ENCODE measurements at regions not wholly inside any gene's neighbourhood (a gene's known extent, or its start where the extent isn't known, plus 50 kb on each side); places are given as distances from the start of the nearest gene placed in this dataset.
A peak's percentile ranks its signal among the peaks of the same experiment; 100 is the strongest.

DNA sequence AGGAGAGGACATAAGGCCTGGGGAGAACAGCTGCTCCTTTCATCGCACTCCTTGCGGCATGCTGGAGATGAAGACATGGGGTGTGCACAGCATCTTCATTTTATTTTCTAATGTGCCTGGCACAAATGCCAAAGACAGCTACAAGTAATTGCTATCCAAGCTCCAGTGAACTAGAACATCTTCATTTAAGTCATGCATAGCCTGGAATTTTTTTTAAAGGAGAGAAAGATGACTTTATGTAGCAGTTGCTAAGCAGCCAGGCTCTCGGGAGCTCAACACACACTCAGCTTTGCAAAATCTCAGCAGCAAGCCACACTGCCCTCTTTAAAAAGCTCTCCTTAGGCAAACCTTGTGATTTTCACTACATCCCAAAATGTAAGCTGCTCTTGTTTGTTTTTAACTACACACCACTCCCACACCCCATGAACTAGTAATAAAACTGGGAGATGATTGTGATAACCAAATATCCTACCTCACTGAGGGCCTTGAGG lies 164.5 kb upstream of the POU2AF2 start:
- DNase-seq (ENCODE audit: extremely low spot score, unreplicated experiment): no peak
- no peaks in the 10 kb centered on the region for H3K9me3 Mint-ChIP-seq (ENCODE audit: unreplicated experiment)
- H3K4me3 Mint-ChIP-seq (ENCODE audit: unreplicated experiment): no peak overlapping the region
- TF ChIP-seq, protein P1, sequence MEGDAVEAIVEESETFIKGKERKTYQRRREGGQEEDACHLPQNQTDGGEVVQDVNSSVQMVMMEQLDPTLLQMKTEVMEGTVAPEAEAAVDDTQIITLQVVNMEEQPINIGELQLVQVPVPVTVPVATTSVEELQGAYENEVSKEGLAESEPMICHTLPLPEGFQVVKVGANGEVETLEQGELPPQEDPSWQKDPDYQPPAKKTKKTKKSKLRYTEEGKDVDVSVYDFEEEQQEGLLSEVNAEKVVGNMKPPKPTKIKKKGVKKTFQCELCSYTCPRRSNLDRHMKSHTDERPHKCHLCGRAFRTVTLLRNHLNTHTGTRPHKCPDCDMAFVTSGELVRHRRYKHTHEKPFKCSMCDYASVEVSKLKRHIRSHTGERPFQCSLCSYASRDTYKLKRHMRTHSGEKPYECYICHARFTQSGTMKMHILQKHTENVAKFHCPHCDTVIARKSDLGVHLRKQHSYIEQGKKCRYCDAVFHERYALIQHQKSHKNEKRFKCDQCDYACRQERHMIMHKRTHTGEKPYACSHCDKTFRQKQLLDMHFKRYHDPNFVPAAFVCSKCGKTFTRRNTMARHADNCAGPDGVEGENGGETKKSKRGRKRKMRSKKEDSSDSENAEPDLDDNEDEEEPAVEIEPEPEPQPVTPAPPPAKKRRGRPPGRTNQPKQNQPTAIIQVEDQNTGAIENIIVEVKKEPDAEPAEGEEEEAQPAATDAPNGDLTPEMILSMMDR (IDR thresholded peaks at IDR 0.05): no peak
- peaks cover 5% of the 10 kb centered on the region for H3K4me1 Mint-ChIP-seq (ENCODE audit: unreplicated experiment)
- H3K27ac Mint-ChIP-seq (ENCODE audit: unreplicated experiment): peak overlapping the region; percentile 23
- H3K36me3 Mint-ChIP-seq (ENCODE audit: unreplicated experiment): no peaks in the 10 kb centered on the region
- no peaks in the 10 kb centered on the region for H3K27me3 Mint-ChIP-seq (ENCODE audit: unreplicated experiment)

DNA sequence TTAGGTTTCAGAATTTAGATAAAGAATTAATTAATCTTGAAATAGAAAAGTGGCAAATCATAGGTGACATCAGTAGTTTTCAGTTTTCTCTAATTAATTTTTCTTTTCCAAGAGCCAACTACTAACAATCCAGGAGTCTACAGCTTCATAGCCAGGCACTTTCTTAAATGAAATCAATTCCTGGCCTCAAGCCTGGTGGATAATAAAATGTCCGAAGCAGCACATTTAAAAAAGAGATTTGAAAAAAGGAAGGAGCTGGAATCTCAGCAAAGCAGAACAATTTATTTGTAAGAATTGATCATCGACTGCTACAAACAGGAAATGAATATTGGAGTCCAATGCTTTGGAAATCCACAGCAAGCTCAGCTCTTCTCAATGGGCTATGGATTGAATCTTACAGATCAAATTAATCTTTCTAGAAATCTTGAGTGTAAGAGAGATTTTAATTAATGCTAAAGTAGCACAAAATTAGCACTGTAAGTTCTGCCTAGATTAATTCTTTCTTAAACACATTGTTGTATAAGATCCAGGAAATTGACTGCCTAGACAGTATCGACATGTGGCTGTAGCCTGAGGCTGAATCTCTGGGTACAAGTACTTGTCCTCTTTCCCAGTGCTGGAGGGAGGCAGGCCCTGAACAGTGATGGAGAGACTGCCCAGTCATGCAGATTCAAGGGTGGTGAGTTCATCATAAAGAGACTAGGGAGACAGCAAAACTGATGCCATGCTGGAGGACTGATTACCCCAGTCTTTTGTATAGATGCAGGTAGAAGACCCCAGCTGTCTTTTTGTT lies 167.8 kb upstream of the POU2AF2 start:
- TF ChIP-seq, protein P1 (IDR thresholded peaks at IDR 0.05): no peak
- peaks cover 5% of the 10 kb centered on the region for H3K4me1 Mint-ChIP-seq (ENCODE audit: unreplicated experiment)
- no peaks in the 10 kb centered on the region for H3K27me3 Mint-ChIP-seq (ENCODE audit: unreplicated experiment)
- no peaks in the 10 kb centered on the region for H3K36me3 Mint-ChIP-seq (ENCODE audit: unreplicated experiment)
- DNase-seq (ENCODE audit: extremely low spot score, unreplicated experiment): no peak
- peaks cover 4% of the 10 kb centered on the region for H3K9me3 Mint-ChIP-seq (ENCODE audit: unreplicated experiment)
- no peak overlapping the region for H3K4me3 Mint-ChIP-seq (ENCODE audit: unreplicated experiment)
- H3K27ac Mint-ChIP-seq (ENCODE audit: unreplicated experiment): no peak overlapping the region

DNA sequence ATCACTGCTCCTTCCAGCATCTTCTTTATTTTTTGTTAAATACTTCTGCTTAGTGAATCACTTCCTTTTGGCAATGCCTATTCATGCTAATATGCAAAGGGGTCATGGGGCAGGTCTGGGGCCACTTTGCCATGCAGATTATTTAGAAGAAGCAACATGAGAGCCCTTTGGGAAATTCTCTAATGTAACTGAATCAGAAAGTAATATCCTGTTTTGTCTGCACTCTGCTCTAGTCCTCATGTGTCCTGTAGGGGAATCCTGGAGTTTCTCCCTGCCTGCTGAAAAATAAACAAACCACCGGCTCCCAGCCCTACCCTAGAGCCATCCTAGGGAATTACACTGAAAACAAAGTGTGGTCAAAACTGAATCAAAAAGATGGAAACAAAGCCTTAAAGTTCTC lies 176.5 kb upstream of the POU2AF2 start:
- no peak for DNase-seq (ENCODE audit: extremely low spot score, unreplicated experiment)

DNA sequence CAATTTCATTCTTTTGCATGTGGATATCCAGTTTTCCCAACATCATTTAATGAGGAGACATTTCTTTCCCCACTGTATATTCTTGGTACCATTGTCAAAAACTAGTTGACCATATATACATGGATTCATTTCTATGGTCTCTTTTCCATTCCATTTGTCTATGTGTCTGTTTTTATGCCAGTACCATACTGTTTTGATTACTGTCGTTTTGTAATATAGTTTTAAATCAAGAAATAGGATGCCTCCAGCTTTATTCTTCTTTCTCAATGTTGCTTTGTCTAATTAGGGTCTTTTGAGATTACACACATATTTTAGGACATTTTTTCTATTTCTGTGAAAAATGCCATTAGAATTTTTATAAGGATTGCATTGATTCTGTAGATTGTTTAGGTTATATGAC lies 177.5 kb upstream of the POU2AF2 start:
- no peak for DNase-seq (ENCODE audit: extremely low spot score, unreplicated experiment)
- Mint-ChIP-seq H3K27me3 (ENCODE audit: unreplicated experiment) (no peaks in the 10 kb centered on the region), H3K4me1 (ENCODE audit: unreplicated experiment) (peaks cover 44% of the 10 kb centered on the region), H3K36me3 (ENCODE audit: unreplicated experiment) (peaks cover 8% of the 10 kb centered on the region), H3K9me3 (ENCODE audit: unreplicated experiment) (peaks cover 6% of the 10 kb centered on the region), H3K4me3 (ENCODE audit: unreplicated experiment) (no peak overlapping the region), H3K27ac (ENCODE audit: unreplicated experiment) (no peak overlapping the region)
- TF ChIP-seq, protein P1 (IDR thresholded peaks at IDR 0.05): no peak

More for the DNA sequence above, 176.5 kb upstream of the POU2AF2 start:
- H3K36me3 Mint-ChIP-seq (ENCODE audit: unreplicated experiment): peaks cover 8% of the 10 kb centered on the region
- peaks cover 34% of the 10 kb centered on the region for H3K4me1 Mint-ChIP-seq (ENCODE audit: unreplicated experiment)
- H3K27ac Mint-ChIP-seq (ENCODE audit: unreplicated experiment): peak overlapping the region; percentile 51
- TF ChIP-seq, protein P1 (IDR thresholded peaks at IDR 0.05): peak; percentile 65
- peaks cover 8% of the 10 kb centered on the region for H3K9me3 Mint-ChIP-seq (ENCODE audit: unreplicated experiment)
- H3K4me3 Mint-ChIP-seq (ENCODE audit: unreplicated experiment): no peak overlapping the region
- H3K27me3 Mint-ChIP-seq (ENCODE audit: unreplicated experiment): no peaks in the 10 kb centered on the region

DNA sequence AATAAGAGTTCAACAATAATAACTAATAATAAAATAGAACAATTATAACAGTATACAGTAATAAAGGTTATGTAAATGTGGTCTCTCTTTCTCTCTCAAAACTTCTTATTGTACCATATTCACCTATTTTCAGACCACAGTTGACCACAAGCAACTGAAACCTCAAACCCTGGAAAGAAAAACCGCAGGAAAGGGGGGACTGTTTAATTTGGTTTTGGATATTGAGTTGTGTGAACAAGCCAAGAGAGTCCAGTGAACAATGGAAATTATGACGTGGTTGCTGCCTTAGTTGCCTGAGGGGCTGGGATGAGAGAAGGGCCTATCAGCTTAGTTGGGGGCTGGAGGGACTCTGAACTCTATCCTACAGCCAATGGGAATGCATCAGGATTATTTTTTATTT lies 178.7 kb upstream of the POU2AF2 start:
- Mint-ChIP-seq H3K27me3 (ENCODE audit: unreplicated experiment) (no peaks in the 10 kb centered on the region), H3K27ac (ENCODE audit: unreplicated experiment) (no peak overlapping the region), H3K36me3 (ENCODE audit: unreplicated experiment) (peaks cover 8% of the 10 kb centered on the region), H3K9me3 (ENCODE audit: unreplicated experiment) (peaks cover 6% of the 10 kb centered on the region), H3K4me1 (ENCODE audit: unreplicated experiment) (peaks cover 44% of the 10 kb centered on the region), H3K4me3 (ENCODE audit: unreplicated experiment) (no peak overlapping the region)
- TF ChIP-seq, protein P1 (IDR thresholded peaks at IDR 0.05): no peak
- no peak for DNase-seq (ENCODE audit: extremely low spot score, unreplicated experiment)
